ENCODE measurements at regions not wholly inside any gene's neighbourhood (a gene's known extent, or its start where the extent isn't known, plus 50 kb on each side); places are given as distances from the start of the nearest gene placed in this dataset.

- 63% methylated on average over 5 of the region's 5 CpGs for WGBS
- intact Hi-C loops (cut with DNase I): no loop called here
- no peaks in the 10 kb centered on the region for H3K27me3 ChIP-seq (replicated peaks; ENCODE audit: insufficient read depth)
- no peak for DNase-seq (ENCODE audit: low spot score)
- H3K36me3 ChIP-seq: no peaks in the 10 kb centered on the region
- H3K4me3 ChIP-seq: no peak overlapping the region
- TF ChIP-seq POLR2AphosphoS5 (IDR thresholded peaks at IDR 0.05): no peak
- TF ChIP-seq CTCF (IDR thresholded peaks at IDR 0.05): no peak
- no peak for TF ChIP-seq POLR2A (IDR thresholded peaks at IDR 0.05)
- H3K9me3 ChIP-seq: no peaks in the 10 kb centered on the region
- H3K27ac ChIP-seq: no peak overlapping the region
- no peaks in the 10 kb centered on the region for H3K4me1 ChIP-seq (replicated peaks)
Measured at GRCh38 chr6:165939047-165939446, 228.6 kb downstream of the TBXT start.

- 30% methylated on average over 3 of the region's 3 CpGs for WGBS
- no peak overlapping the region for H3K4me3 ChIP-seq
- intact Hi-C loops (cut with DNase I): no loop called here
- H3K4me1 ChIP-seq (replicated peaks): no peaks in the 10 kb centered on the region
- H3K9me3 ChIP-seq: no peaks in the 10 kb centered on the region
- H3K27ac ChIP-seq: no peak overlapping the region
- no peaks in the 10 kb centered on the region for H3K27me3 ChIP-seq (replicated peaks; ENCODE audit: insufficient read depth)
- TF ChIP-seq POLR2AphosphoS5 (IDR thresholded peaks at IDR 0.05): no peak
- TF ChIP-seq POLR2A (IDR thresholded peaks at IDR 0.05): no peak
- no peak for TF ChIP-seq CTCF (IDR thresholded peaks at IDR 0.05)
- H3K36me3 ChIP-seq: no peaks in the 10 kb centered on the region
- no peak for DNase-seq (ENCODE audit: low spot score)
Measured at GRCh38 chr6:165937564-165938358, 229.9 kb downstream of the TBXT start.

- Histone ChIP-seq H3K4me3 (no peak overlapping the region), H3K36me3 (no peaks in the 10 kb centered on the region), H3K4me1 (replicated peaks) (no peaks in the 10 kb centered on the region), H3K27me3 (replicated peaks; ENCODE audit: insufficient read depth) (no peaks in the 10 kb centered on the region), H3K27ac (no peak overlapping the region), H3K9me3 (no peaks in the 10 kb centered on the region)
- TF ChIP-seq CTCF (IDR thresholded peaks at IDR 0.05): no peak
- no peak for TF ChIP-seq POLR2A (IDR thresholded peaks at IDR 0.05)
- TF ChIP-seq POLR2AphosphoS5 (IDR thresholded peaks at IDR 0.05): no peak
- intact Hi-C loops (cut with DNase I): no loop called here
- 63% methylated on average over 4 of the region's 4 CpGs for WGBS
- DNase-seq (ENCODE audit: low spot score): no peak
Measured at GRCh38 chr6:165936660-165937059, 231.0 kb downstream of the TBXT start.

- no peak overlapping the region for H3K27ac ChIP-seq
- no peaks in the 10 kb centered on the region for H3K27me3 ChIP-seq (replicated peaks; ENCODE audit: insufficient read depth)
- WGBS: 85% methylated on average over 3 of the region's 3 CpGs
- H3K4me1 ChIP-seq (replicated peaks): no peaks in the 10 kb centered on the region
- H3K4me3 ChIP-seq: no peak overlapping the region
- TF ChIP-seq CTCF (IDR thresholded peaks at IDR 0.05): no peak
- no peak for TF ChIP-seq POLR2AphosphoS5 (IDR thresholded peaks at IDR 0.05)
- no peak for TF ChIP-seq POLR2A (IDR thresholded peaks at IDR 0.05)
- H3K9me3 ChIP-seq: no peaks in the 10 kb centered on the region
- intact Hi-C loops (cut with DNase I): no loop called here
- DNase-seq (ENCODE audit: low spot score): no peak
- no peaks in the 10 kb centered on the region for H3K36me3 ChIP-seq
Measured at GRCh38 chr6:165936096-165936495, 231.6 kb downstream of the TBXT start.

GRCh38 chr6:165931675-165932074 lies 236.0 kb downstream of the TBXT start:
- no peaks in the 10 kb centered on the region for H3K9me3 ChIP-seq
- no peak for DNase-seq (ENCODE audit: low spot score)

More at GRCh38 chr6:165931675-165932074, 236.0 kb downstream of the TBXT start:
- Histone ChIP-seq H3K27ac (no peak overlapping the region), H3K36me3 (no peaks in the 10 kb centered on the region), H3K4me3 (no peak overlapping the region), H3K27me3 (replicated peaks; ENCODE audit: insufficient read depth) (no peaks in the 10 kb centered on the region), H3K4me1 (replicated peaks) (no peaks in the 10 kb centered on the region)
- intact Hi-C loops (cut with DNase I): no loop called here
- TF ChIP-seq POLR2A (IDR thresholded peaks at IDR 0.05) (no peak), CTCF (IDR thresholded peaks at IDR 0.05) (no peak), POLR2AphosphoS5 (IDR thresholded peaks at IDR 0.05) (no peak)
- 63% methylated on average over 9 of the region's 9 CpGs for WGBS

All from prostate gland (tissue), 2 donors.